ENCODE measurements at regions not wholly inside any gene's neighbourhood (a gene's known extent, or its start where the extent isn't known, plus 50 kb on each side); places are given as distances from the start of the nearest gene placed in this dataset.

- no peaks in the 10 kb centered on the region for H3K27me3 ChIP-seq (ENCODE audit: low read depth)
- H3K4me3 ChIP-seq, result no peak overlapping the region
- DNase-seq (no peak), ATAC-seq (no peak)
- intact Hi-C loops (cut with DNase I), result no loop called here
- H3K4me1 ChIP-seq, result no peaks in the 10 kb centered on the region
- no peaks in the 10 kb centered on the region for H3K9me3 ChIP-seq
- H3K27ac ChIP-seq, result no peak overlapping the region
- TF ChIP-seq, protein P1, sequence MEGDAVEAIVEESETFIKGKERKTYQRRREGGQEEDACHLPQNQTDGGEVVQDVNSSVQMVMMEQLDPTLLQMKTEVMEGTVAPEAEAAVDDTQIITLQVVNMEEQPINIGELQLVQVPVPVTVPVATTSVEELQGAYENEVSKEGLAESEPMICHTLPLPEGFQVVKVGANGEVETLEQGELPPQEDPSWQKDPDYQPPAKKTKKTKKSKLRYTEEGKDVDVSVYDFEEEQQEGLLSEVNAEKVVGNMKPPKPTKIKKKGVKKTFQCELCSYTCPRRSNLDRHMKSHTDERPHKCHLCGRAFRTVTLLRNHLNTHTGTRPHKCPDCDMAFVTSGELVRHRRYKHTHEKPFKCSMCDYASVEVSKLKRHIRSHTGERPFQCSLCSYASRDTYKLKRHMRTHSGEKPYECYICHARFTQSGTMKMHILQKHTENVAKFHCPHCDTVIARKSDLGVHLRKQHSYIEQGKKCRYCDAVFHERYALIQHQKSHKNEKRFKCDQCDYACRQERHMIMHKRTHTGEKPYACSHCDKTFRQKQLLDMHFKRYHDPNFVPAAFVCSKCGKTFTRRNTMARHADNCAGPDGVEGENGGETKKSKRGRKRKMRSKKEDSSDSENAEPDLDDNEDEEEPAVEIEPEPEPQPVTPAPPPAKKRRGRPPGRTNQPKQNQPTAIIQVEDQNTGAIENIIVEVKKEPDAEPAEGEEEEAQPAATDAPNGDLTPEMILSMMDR (IDR thresholded peaks at IDR 0.05), result no peak
- no peaks in the 10 kb centered on the region for H3K36me3 ChIP-seq
Measured at GRCh38 chr20:11791316-11791715, 126.4 kb upstream of the BTBD3 start.

DNA sequence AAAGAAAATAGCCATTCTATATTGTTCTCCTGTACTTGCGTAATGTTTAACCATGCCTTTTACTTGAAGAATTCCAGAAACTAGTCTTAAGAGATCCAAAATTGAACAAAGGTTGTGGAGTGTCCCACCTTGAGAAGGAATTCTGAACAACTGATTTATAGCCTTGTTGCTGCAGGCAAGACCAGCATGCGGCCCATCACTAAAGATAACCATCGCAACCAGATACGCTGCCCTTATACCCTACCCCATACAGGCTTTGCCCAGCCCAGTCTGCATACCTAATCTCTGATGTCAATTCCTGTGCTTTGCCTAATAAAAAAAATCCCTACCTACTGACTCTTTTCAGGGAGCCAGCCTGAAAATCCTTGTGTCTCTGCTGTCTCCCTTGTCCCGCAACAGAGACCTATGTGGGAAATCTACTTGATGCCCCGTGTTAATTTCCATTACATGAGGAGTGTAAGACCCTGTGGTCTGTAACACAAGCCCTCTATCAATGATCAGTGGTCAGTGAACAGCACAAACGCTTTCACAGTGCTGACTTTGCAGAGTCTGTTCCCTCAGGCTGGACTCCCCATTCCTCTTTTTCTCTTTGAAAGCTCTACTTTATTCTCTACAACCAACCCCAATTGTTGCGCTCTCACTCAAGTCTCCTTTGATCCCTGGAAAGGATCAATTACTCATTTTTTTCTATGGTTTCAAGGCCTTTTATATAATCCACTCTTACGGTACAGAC lies 125.7 kb upstream of the BTBD3 start:
- no peaks in the 10 kb centered on the region for H3K27me3 ChIP-seq (ENCODE audit: low read depth)
- no peaks in the 10 kb centered on the region for H3K9me3 ChIP-seq
- H3K27ac ChIP-seq, result no peak overlapping the region
- ATAC-seq, result no peak
- H3K36me3 ChIP-seq, result no peaks in the 10 kb centered on the region
- TF ChIP-seq, protein P1 (IDR thresholded peaks at IDR 0.05), result no peak
- DNase-seq, result no peak
- no peak overlapping the region for H3K4me3 ChIP-seq
- intact Hi-C loops (cut with DNase I), result no loop called here
- no peaks in the 10 kb centered on the region for H3K4me1 ChIP-seq

GRCh38 chr20:11792568-11792953 lies 125.1 kb upstream of the BTBD3 start:
- TF ChIP-seq, protein P1 (IDR thresholded peaks at IDR 0.05), result no peak
- intact Hi-C loops (cut with DNase I), result no loop called here
- H3K4me3 ChIP-seq, result no peak overlapping the region
- ATAC-seq (no peak), DNase-seq (no peak)
- no peak overlapping the region for H3K27ac ChIP-seq
- H3K27me3 ChIP-seq (ENCODE audit: low read depth), result no peaks in the 10 kb centered on the region
- no peaks in the 10 kb centered on the region for H3K36me3 ChIP-seq
- H3K4me1 ChIP-seq, result no peaks in the 10 kb centered on the region
- no peaks in the 10 kb centered on the region for H3K9me3 ChIP-seq

- intact Hi-C loops (cut with DNase I), result no loop called here
- Histone ChIP-seq H3K9me3 (no peaks in the 10 kb centered on the region), H3K4me3 (no peak overlapping the region), H3K4me1 (no peaks in the 10 kb centered on the region), H3K27me3 (ENCODE audit: low read depth) (no peaks in the 10 kb centered on the region), H3K27ac (no peak overlapping the region), H3K36me3 (no peaks in the 10 kb centered on the region)
- DNase-seq (no peak), ATAC-seq (no peak)
- TF ChIP-seq, protein P1 (IDR thresholded peaks at IDR 0.05), result no peak
Measured at GRCh38 chr20:11794525-11794924, 123.2 kb upstream of the BTBD3 start.

- TF ChIP-seq, protein P1 (IDR thresholded peaks at IDR 0.05), result no peak
- Histone ChIP-seq H3K9me3 (no peaks in the 10 kb centered on the region), H3K36me3 (no peaks in the 10 kb centered on the region), H3K27me3 (ENCODE audit: low read depth) (no peaks in the 10 kb centered on the region), H3K4me3 (no peak overlapping the region), H3K27ac (no peak overlapping the region), H3K4me1 (no peaks in the 10 kb centered on the region)
- DNase-seq (no peak), ATAC-seq (no peak)
- intact Hi-C loops (cut with DNase I), result no loop called here
Measured at GRCh38 chr20:11795071-11795615, 122.5 kb upstream of the BTBD3 start.
